Fibroblast of lung (primary cell): ENCODE measurements at regions not wholly inside any gene's neighbourhood (a gene's known extent, or its start where the extent isn't known, plus 50 kb on each side); places are given as distances from the start of the nearest gene placed in this dataset.

Experiments
- DNase-seq, 2 donors: peaks; one replicate each; pipeline versions ENCODE4 v3.0.0 to v3.0.0-alpha.2; 2010; ENCODE audit warnings: low read depth in 2 of 2
- H2AFZ ChIP-seq: 2 replicates; pipeline ENCODE4 v1.5.1; 2012; ENCODE audit warnings: low read length, control low read depth, inconsistent platforms
- H3K27ac ChIP-seq: 2 replicates; pipeline ENCODE4 v1.5.1; 2011; ENCODE audit warnings: low read length, control low read depth; ENCODE audit not compliant: insufficient read depth
- H3K27me3 ChIP-seq: 2 replicates; pipeline ENCODE4 v1.5.1; 2011; ENCODE audit warnings: mild to moderate bottlenecking, low read length; ENCODE audit not compliant: control insufficient read depth, insufficient read depth
- H3K36me3 ChIP-seq: 2 replicates; pipeline ENCODE4 v1.5.1; 2011; ENCODE audit warnings: low read length; ENCODE audit not compliant: control insufficient read depth, insufficient read depth
- H3K4me1 ChIP-seq: 2 replicates; pipeline ENCODE4 v1.5.1; 2011; ENCODE audit warnings: low read length; ENCODE audit not compliant: control insufficient read depth, insufficient read depth; ENCODE audit errors: extremely low read depth
- H3K4me2 ChIP-seq: 2 replicates; pipeline ENCODE4 v1.5.1; 2011; ENCODE audit warnings: low read length, control low read depth; ENCODE audit not compliant: insufficient read depth; ENCODE audit errors: extremely low read depth
- H3K4me3 ChIP-seq, 4 experiments: fragments of 200-600 bp in 1 of 4; sonication (generic) in 1 of 4; replicated peaks in 1 of 4; 2 replicates each; pipeline ENCODE4 v1.5.1; 2011 to 2016; ENCODE audit warnings: low read length in 4 of 4, low read depth in 3 of 4, mild to moderate bottlenecking in 3 of 4, control low read depth in 2 of 4, inconsistent platforms in 1 of 4, mixed read lengths in 1 of 4; ENCODE audit not compliant: insufficient read depth in 1 of 4; ENCODE audit errors: control extremely low read depth in 1 of 4
- H3K79me2 ChIP-seq: 2 replicates; pipeline ENCODE4 v1.5.1; 2012; ENCODE audit warnings: mild to moderate bottlenecking, low read length, inconsistent platforms; ENCODE audit not compliant: control insufficient read depth, insufficient read depth
- H3K9ac ChIP-seq: 2 replicates; pipeline ENCODE4 v1.5.1; 2011; ENCODE audit warnings: mild to moderate bottlenecking, low read length, control low read depth; ENCODE audit not compliant: insufficient read depth
- H3K9me3 ChIP-seq: 2 replicates; pipeline ENCODE4 v1.5.1; 2012; ENCODE audit warnings: low read depth, low read length; ENCODE audit not compliant: control insufficient read depth, insufficient read depth
- H4K20me1 ChIP-seq: 2 replicates; pipeline ENCODE4 v1.5.1; 2011; ENCODE audit warnings: low read length; ENCODE audit not compliant: control insufficient read depth, insufficient read depth; ENCODE audit errors: extremely low read depth
- EZH2 ChIP-seq: IDR thresholded peaks from 2 replicates; pipeline ENCODE4 v1.5.1; 2012; ENCODE audit warnings: low read length, control low read depth, mild to moderate bottlenecking; ENCODE audit errors: missing control alignments
- TF ChIP-seq, protein P1 (sequence below), 2 donors: IDR thresholded peaks in 1 of 2; conservative IDR thresholded peaks in 1 of 2; 1 replicate in 1 of 2; 2 replicates in 1 of 2; pipeline ENCODE4 v1.5.1; 2011 to 2012; ENCODE audit warnings: low read length in 2 of 2, control low read depth in 1 of 2, inconsistent platforms in 1 of 2, low read depth in 1 of 2, mild to moderate bottlenecking in 1 of 2

DNA sequence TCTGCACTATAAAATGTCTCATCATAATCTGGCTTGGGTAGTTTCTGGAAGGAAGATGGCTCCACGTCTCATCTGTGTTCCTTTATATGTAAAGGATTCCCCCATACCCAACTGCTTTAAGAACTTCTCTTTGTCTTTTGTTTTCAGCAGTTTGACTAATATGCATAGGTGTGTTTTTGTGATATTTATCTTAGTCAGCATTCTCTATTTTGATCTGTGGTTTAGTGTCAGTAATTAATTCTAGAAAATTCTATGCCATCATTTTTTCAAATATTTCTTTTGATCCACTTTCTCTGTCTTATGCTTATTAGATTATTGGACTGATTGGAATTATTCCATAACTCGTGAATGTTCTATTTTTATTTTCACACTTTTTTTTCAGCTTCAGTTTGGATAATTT lies 286.3 kb upstream of the THRB start:
- TF ChIP-seq, protein P1, sequence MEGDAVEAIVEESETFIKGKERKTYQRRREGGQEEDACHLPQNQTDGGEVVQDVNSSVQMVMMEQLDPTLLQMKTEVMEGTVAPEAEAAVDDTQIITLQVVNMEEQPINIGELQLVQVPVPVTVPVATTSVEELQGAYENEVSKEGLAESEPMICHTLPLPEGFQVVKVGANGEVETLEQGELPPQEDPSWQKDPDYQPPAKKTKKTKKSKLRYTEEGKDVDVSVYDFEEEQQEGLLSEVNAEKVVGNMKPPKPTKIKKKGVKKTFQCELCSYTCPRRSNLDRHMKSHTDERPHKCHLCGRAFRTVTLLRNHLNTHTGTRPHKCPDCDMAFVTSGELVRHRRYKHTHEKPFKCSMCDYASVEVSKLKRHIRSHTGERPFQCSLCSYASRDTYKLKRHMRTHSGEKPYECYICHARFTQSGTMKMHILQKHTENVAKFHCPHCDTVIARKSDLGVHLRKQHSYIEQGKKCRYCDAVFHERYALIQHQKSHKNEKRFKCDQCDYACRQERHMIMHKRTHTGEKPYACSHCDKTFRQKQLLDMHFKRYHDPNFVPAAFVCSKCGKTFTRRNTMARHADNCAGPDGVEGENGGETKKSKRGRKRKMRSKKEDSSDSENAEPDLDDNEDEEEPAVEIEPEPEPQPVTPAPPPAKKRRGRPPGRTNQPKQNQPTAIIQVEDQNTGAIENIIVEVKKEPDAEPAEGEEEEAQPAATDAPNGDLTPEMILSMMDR (conservative IDR thresholded peaks at IDR 0.05 in 1 of 2, IDR thresholded peaks at IDR 0.05 in 1 of 2; ENCODE audit: low read depth in 1 of 2, low read length in 2 of 2), result no peak
- no peak for TF ChIP-seq EZH2
- Histone ChIP-seq H3K4me2 (no peak overlapping the region), H3K36me3 (no peaks in the 10 kb centered on the region), H3K4me3 (no peak overlapping the region), H3K9me3 (no peaks in the 10 kb centered on the region), H3K9ac (no peak overlapping the region), H3K4me1 (no peaks in the 10 kb centered on the region), H3K79me2 (no peaks in the 10 kb centered on the region), H4K20me1 (no peaks in the 10 kb centered on the region), H3K27ac (no peak overlapping the region), H3K27me3 (no peaks in the 10 kb centered on the region), H2AFZ (no peak overlapping the region)
- no peak for DNase-seq

- no peaks in the 10 kb centered on the region for H4K20me1 ChIP-seq
- H3K4me3 ChIP-seq, result no peak overlapping the region
- no peak overlapping the region for H2AFZ ChIP-seq
- no peak overlapping the region for H3K9ac ChIP-seq
- H3K4me2 ChIP-seq, result no peak overlapping the region
- no peaks in the 10 kb centered on the region for H3K36me3 ChIP-seq
- H3K4me1 ChIP-seq, result no peaks in the 10 kb centered on the region
- H3K9me3 ChIP-seq, result no peaks in the 10 kb centered on the region
- H3K27me3 ChIP-seq, result no peaks in the 10 kb centered on the region
- H3K79me2 ChIP-seq, result no peaks in the 10 kb centered on the region
- DNase-seq, result no peak
- no peak overlapping the region for H3K27ac ChIP-seq
- TF ChIP-seq, protein P1 (conservative IDR thresholded peaks at IDR 0.05 in 1 of 2, IDR thresholded peaks at IDR 0.05 in 1 of 2; ENCODE audit: low read depth in 1 of 2, low read length in 2 of 2), result no peak
- no peak for TF ChIP-seq EZH2
Observed at GRCh38 chr3:24781454-24781853, 286.8 kb upstream of the THRB start.

- no peak for TF ChIP-seq EZH2
- TF ChIP-seq, protein P1 (conservative IDR thresholded peaks at IDR 0.05 in 1 of 2, IDR thresholded peaks at IDR 0.05 in 1 of 2; ENCODE audit: low read depth in 1 of 2, low read length in 2 of 2), result no peak
- H3K4me1 ChIP-seq, result no peaks in the 10 kb centered on the region
- no peak overlapping the region for H2AFZ ChIP-seq
- no peaks in the 10 kb centered on the region for H3K79me2 ChIP-seq
- H3K27me3 ChIP-seq, result no peaks in the 10 kb centered on the region
- no peak overlapping the region for H3K4me2 ChIP-seq
- DNase-seq, result no peak
- H3K27ac ChIP-seq, result no peak overlapping the region
- H3K9ac ChIP-seq, result no peak overlapping the region
- H3K9me3 ChIP-seq, result no peaks in the 10 kb centered on the region
- no peaks in the 10 kb centered on the region for H3K36me3 ChIP-seq
- H4K20me1 ChIP-seq, result no peaks in the 10 kb centered on the region
- H3K4me3 ChIP-seq, result no peak overlapping the region
Observed at GRCh38 chr3:24793896-24794295, 299.2 kb upstream of the THRB start.
